Posterior cingulate gyrus (tissue), 11 donors: ENCODE measurements at regions not wholly inside any gene's neighbourhood (a gene's known extent, or its start where the extent isn't known, plus 50 kb on each side); places are given as distances from the start of the nearest gene placed in this dataset.
"Not testable (repeated sequence)": the region's sequence is repeated elsewhere in the genome, so short reads cannot be mapped to it uniquely, and the experiment has no call there.

Experiments
- DNase-seq, 10 donors: peaks; one replicate each; pipeline versions ENCODE4 v3.0.0 to v3.0.0-alpha.2; 2020 to 2021; ENCODE audit warnings: mixed read lengths in 3 of 10
- intact Hi-C: fragments of 100-400 bp; cut with DNase I; formaldehyde crosslinking; loops from one replicate; pipeline ENCODE4 v1.15.1; 2023

GRCh38 chr15:23912191-23912590 is 225.1 kb upstream of the NDN start:
- DNase-seq: peak in 2 of 10 donors; percentile 16 to 86
- intact Hi-C loops: no loop called here

- DNase-seq: no peak
- intact Hi-C loops: no loop called here
Observed at GRCh38 chr15:23913081-23913480, 226.0 kb upstream of the NDN start.

- intact Hi-C loops: no loop called here
- DNase-seq: no peak
Observed at GRCh38 chr15:23913635-23914034, 226.5 kb upstream of the NDN start.

GRCh38 chr15:23924686-23925085 is 237.6 kb upstream of the NDN start:
- intact Hi-C loops: no loop called here
- DNase-seq: no peak

GRCh38 chr15:23954931-23955330 is 267.8 kb upstream of the NDN start:
- DNase-seq: no peak
- intact Hi-C loops: no loop called here

- intact Hi-C loops: no loop called here
- DNase-seq: no peak
Observed at GRCh38 chr15:23983500-23984259, 296.6 kb upstream of the NDN start.

GRCh38 chr15:23994273-23994672 is 307.2 kb upstream of the NDN start:
- intact Hi-C loops: no loop called here
- no peak for DNase-seq

- no peak for DNase-seq
- intact Hi-C loops: no loop called here
Observed at GRCh38 chr15:23998056-23998455, 311.0 kb upstream of the NDN start.

- intact Hi-C loops: no loop called here
- DNase-seq: no peak
Observed at GRCh38 chr15:24008476-24008875, 321.4 kb upstream of the NDN start.

- intact Hi-C loops: no loop called here
- DNase-seq: no peak
Observed at GRCh38 chr15:24017470-24017869, 330.4 kb upstream of the NDN start.

- DNase-seq: no peak
- intact Hi-C loops: no loop called here
Observed at GRCh38 chr15:24039683-24040082, 352.6 kb upstream of the NDN start.

GRCh38 chr15:24054547-24055245 is 367.6 kb upstream of the NDN start:
- intact Hi-C loops: no loop called here
- DNase-seq: no peak

GRCh38 chr15:24067733-24068501 is 380.8 kb upstream of the NDN start:
- intact Hi-C loops: no loop called here

GRCh38 chr15:24075420-24076089 is 388.4 kb upstream of the NDN start:
- no peak for DNase-seq
- intact Hi-C loops: no loop called here

More at GRCh38 chr15:24067733-24068501, 380.8 kb upstream of the NDN start:
- DNase-seq: no peak

GRCh38 chr15:24076090-24076784 is 389.1 kb upstream of the NDN start:
- no peak for DNase-seq
- intact Hi-C loops: no loop called here

GRCh38 chr15:24078310-24079029 is 391.4 kb upstream of the NDN start:
- intact Hi-C loops: no loop called here

GRCh38 chr15:24088941-24089340 is 401.8 kb upstream of the NDN start:
- intact Hi-C loops, DNase-seq: not testable (repeated sequence)

More at GRCh38 chr15:24078310-24079029, 391.4 kb upstream of the NDN start:
- peak in 3 of 10 donors; percentile 53 to 84 (median 77) for DNase-seq

- DNase-seq: peak in 4 of 10 donors; percentile 4 to 88 (median 72)
- intact Hi-C loops: not testable (repeated sequence)
Observed at GRCh38 chr15:24101503-24101902, 414.4 kb upstream of the NDN start.

- DNase-seq, intact Hi-C loops: not testable (repeated sequence)
Observed at GRCh38 chr15:24107524-24107923, 420.4 kb upstream of the NDN start.
